SIG-M5 treated with dmso at 0.1 percent for 504 hours (cell line): ENCODE measurements at regions not wholly inside any gene's neighbourhood (a gene's known extent, or its start where the extent isn't known, plus 50 kb on each side); places are given as distances from the start of the nearest gene placed in this dataset.

Experiments used
- DNase-seq: peaks from one replicate; lab custom pipeline; 2025; ENCODE audit not compliant: unreplicated experiment; lab: John Stamatoyannopoulos, UW

GRCh38 chr18:31213641-31214040, 51.0 kb upstream of the DSC1 start:
- DNase-seq: no peak

- no peak for DNase-seq
Observed at GRCh38 chr18:31217038-31217849, 54.6 kb upstream of the DSC1 start.

- DNase-seq: no peak
Observed at GRCh38 chr18:31218671-31219383, 56.2 kb upstream of the DSC1 start.

- no peak for DNase-seq
Observed at GRCh38 chr18:31219395-31219794, 56.7 kb upstream of the DSC1 start.

- DNase-seq: no peak
Observed at GRCh38 chr18:31223371-31223770, 60.7 kb upstream of the DSC1 start.

- DNase-seq: no peak
Observed at GRCh38 chr18:31225668-31226067, 63.0 kb upstream of the DSC1 start.

GRCh38 chr18:31227497-31228229, 65.0 kb upstream of the DSC1 start:
- DNase-seq: no peak

- DNase-seq: no peak
Observed at GRCh38 chr18:31229829-31230228, 67.2 kb upstream of the DSC1 start.

GRCh38 chr18:31230495-31230894, 67.8 kb upstream of the DSC1 start:
- no peak for DNase-seq

- DNase-seq: no peak
Observed at GRCh38 chr18:31232013-31232412, 69.4 kb upstream of the DSC1 start.

GRCh38 chr18:31232775-31233424, 70.2 kb upstream of the DSC1 start:
- DNase-seq: no peak

- no peak for DNase-seq
Observed at GRCh38 chr18:31233621-31234275, 71.1 kb upstream of the DSC1 start.

- no peak for DNase-seq
Observed at GRCh38 chr18:31235856-31236255, 73.2 kb upstream of the DSC1 start.

GRCh38 chr18:31237142-31237541, 74.5 kb upstream of the DSC1 start:
- DNase-seq: no peak

GRCh38 chr18:31241425-31241824, 76.5 kb upstream of the DSG1 start:
- DNase-seq: no peak

- DNase-seq: peak; percentile 57
Observed at GRCh38 chr18:31241900-31242409, 76.0 kb upstream of the DSG1 start.

GRCh38 chr18:31243740-31244512, 74.0 kb upstream of the DSG1 start:
- no peak for DNase-seq

- no peak for DNase-seq
Observed at GRCh38 chr18:31244771-31245394, 73.1 kb upstream of the DSG1 start.

GRCh38 chr18:31245820-31246219, 72.1 kb upstream of the DSG1 start:
- no peak for DNase-seq
